ENCODE measurements at regions not wholly inside any gene's neighbourhood (a gene's known extent, or its start where the extent isn't known, plus 50 kb on each side); places are given as distances from the start of the nearest gene placed in this dataset.

DNA sequence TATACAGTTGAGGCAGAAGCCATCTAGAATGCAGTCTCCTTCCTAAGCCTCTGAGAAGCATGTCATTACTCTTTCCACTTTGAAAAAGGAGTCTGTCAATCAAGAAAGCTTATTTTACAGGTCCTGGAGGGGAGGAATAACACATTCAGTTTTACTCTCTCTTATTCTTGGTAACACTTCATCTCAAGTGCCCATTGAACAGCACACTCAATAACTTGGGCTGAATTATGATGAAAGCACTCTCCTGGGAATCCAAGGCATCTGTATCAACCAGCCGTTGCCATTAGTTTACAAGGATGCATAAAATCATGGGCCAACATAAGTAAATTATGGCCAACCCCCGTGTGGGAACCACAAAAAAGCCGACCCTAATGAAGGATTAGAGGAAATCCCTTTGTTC lies 282.4 kb downstream of the C4orf33 start:
- Mint-ChIP-seq H3K4me1 (ENCODE audit: low read depth) (no peaks in the 10 kb centered on the region), H3K4me3 (no peak overlapping the region), H3K36me3 (ENCODE audit: low read depth) (no peaks in the 10 kb centered on the region), H3K9me3 (no peaks in the 10 kb centered on the region), H3K27me3 (peaks cover 5% of the 10 kb centered on the region), H3K27ac (no peak overlapping the region)
- H3K9me3 ChIP-seq (ENCODE audit: control insufficient read depth in 1 of 2, insufficient read depth in 1 of 2, low read length in 2 of 2): no peaks in the 10 kb centered on the region
- no peak overlapping the region for H3K27ac ChIP-seq (ENCODE audit: low read depth in 1 of 2, low read length in 2 of 2)
- ChIA-PET POLR2A (no interaction called here), CTCF (no interaction called here)
- DNase-seq (no peak), ATAC-seq (ENCODE audit: poor library complexity) (no peak)
- no peak overlapping the region for H3K4me3 ChIP-seq (ENCODE audit: low read length)
- intact Hi-C loops (cut with DNase I, micrococcal nuclease): no loop called here
- TF ChIP-seq, protein P1, sequence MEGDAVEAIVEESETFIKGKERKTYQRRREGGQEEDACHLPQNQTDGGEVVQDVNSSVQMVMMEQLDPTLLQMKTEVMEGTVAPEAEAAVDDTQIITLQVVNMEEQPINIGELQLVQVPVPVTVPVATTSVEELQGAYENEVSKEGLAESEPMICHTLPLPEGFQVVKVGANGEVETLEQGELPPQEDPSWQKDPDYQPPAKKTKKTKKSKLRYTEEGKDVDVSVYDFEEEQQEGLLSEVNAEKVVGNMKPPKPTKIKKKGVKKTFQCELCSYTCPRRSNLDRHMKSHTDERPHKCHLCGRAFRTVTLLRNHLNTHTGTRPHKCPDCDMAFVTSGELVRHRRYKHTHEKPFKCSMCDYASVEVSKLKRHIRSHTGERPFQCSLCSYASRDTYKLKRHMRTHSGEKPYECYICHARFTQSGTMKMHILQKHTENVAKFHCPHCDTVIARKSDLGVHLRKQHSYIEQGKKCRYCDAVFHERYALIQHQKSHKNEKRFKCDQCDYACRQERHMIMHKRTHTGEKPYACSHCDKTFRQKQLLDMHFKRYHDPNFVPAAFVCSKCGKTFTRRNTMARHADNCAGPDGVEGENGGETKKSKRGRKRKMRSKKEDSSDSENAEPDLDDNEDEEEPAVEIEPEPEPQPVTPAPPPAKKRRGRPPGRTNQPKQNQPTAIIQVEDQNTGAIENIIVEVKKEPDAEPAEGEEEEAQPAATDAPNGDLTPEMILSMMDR (IDR thresholded peaks at IDR 0.05): no peak
- no peaks in the 10 kb centered on the region for H3K36me3 ChIP-seq (ENCODE audit: insufficient read depth, low read length)
- H3K4me1 ChIP-seq (ENCODE audit: insufficient read depth, low read length): no peaks in the 10 kb centered on the region
- no peaks in the 10 kb centered on the region for H3K27me3 ChIP-seq (ENCODE audit: control insufficient read depth in 1 of 2, insufficient read depth in 2 of 2, low read length in 2 of 2)

DNA sequence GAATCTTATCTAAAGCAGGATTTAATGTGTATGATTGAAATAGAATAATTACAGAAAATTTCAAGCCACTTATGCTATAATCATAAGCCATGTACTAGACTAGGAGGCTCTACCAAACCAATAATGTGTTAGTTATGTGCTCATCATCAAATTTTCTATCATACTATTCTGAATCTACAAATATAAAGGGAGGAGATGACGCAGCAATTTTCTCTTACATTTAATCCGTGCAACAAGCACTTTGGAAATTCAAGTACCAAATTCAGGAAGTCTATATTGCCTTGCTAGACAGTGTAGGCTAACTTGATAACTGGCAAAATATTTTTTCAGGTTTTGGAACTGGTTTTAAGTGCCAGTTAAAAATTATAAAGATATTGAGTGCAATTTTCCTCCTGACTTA lies 283.5 kb downstream of the C4orf33 start:
- Histone ChIP-seq H3K9me3 (ENCODE audit: control insufficient read depth in 1 of 2, insufficient read depth in 1 of 2, low read length in 2 of 2) (no peaks in the 10 kb centered on the region), H3K36me3 (ENCODE audit: insufficient read depth, low read length) (no peaks in the 10 kb centered on the region), H3K27ac (ENCODE audit: low read depth in 1 of 2, low read length in 2 of 2) (no peak overlapping the region), H3K4me3 (ENCODE audit: low read length) (no peak overlapping the region), H3K4me1 (ENCODE audit: insufficient read depth, low read length) (no peaks in the 10 kb centered on the region), H3K27me3 (ENCODE audit: control insufficient read depth in 1 of 2, insufficient read depth in 2 of 2, low read length in 2 of 2) (no peaks in the 10 kb centered on the region)
- CTCF ChIA-PET: no interaction called here
- intact Hi-C loops (cut with DNase I, micrococcal nuclease): no loop called here
- no peak overlapping the region for H3K4me3 Mint-ChIP-seq
- no peaks in the 10 kb centered on the region for H3K4me1 Mint-ChIP-seq (ENCODE audit: low read depth)
- TF ChIP-seq, protein P1 (IDR thresholded peaks at IDR 0.05): no peak
- no peak overlapping the region for H3K27ac Mint-ChIP-seq
- ATAC-seq (ENCODE audit: poor library complexity) (no peak), DNase-seq (no peak)
- H3K9me3 Mint-ChIP-seq: no peaks in the 10 kb centered on the region
- H3K27me3 Mint-ChIP-seq: peaks cover 5% of the 10 kb centered on the region
- no peaks in the 10 kb centered on the region for H3K36me3 Mint-ChIP-seq (ENCODE audit: low read depth)
- POLR2A ChIA-PET: no interaction called here

DNA sequence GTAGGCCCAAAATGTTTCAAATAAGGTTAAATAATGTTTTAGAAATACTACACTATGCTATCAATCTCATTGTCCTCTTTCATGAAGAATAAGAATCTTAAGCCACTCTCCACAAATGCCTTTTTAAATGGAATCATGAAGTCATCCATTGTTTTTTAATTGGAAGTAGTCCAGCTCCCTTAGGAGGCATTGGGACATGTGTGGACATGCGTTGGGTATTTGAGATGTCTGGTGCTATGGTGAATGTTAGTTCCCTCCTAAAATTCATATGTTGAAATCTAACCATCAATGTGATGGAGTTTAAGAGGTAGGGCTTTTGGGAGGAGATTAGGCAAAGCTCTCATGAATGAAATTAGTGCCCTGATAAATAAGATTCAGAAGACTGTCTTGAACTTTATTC lies 289.0 kb downstream of the C4orf33 start:
- H3K27me3 Mint-ChIP-seq: peaks cover 5% of the 10 kb centered on the region
- no peaks in the 10 kb centered on the region for H3K4me1 Mint-ChIP-seq (ENCODE audit: low read depth)
- no peak overlapping the region for H3K4me3 Mint-ChIP-seq
- Histone ChIP-seq H3K36me3 (ENCODE audit: insufficient read depth, low read length) (no peaks in the 10 kb centered on the region), H3K27me3 (ENCODE audit: control insufficient read depth in 1 of 2, insufficient read depth in 2 of 2, low read length in 2 of 2) (no peaks in the 10 kb centered on the region), H3K27ac (ENCODE audit: low read depth in 1 of 2, low read length in 2 of 2) (no peak overlapping the region), H3K4me3 (ENCODE audit: low read length) (no peak overlapping the region), H3K4me1 (ENCODE audit: insufficient read depth, low read length) (no peaks in the 10 kb centered on the region), H3K9me3 (ENCODE audit: control insufficient read depth in 1 of 2, insufficient read depth in 1 of 2, low read length in 2 of 2) (no peaks in the 10 kb centered on the region)
- H3K36me3 Mint-ChIP-seq (ENCODE audit: low read depth): no peaks in the 10 kb centered on the region
- intact Hi-C loops (cut with DNase I, micrococcal nuclease): no loop called here
- no peak overlapping the region for H3K27ac Mint-ChIP-seq
- ChIA-PET CTCF (no interaction called here), POLR2A (no interaction called here)
- no peak for DNase-seq
- TF ChIP-seq, protein P1 (IDR thresholded peaks at IDR 0.05): no peak
- H3K9me3 Mint-ChIP-seq: no peaks in the 10 kb centered on the region
- ATAC-seq (ENCODE audit: poor library complexity): no peak

Measured in CD4-positive, alpha-beta T cell (primary cell).